ENCODE measurements at regions not wholly inside any gene's neighbourhood (a gene's known extent, or its start where the extent isn't known, plus 50 kb on each side); places are given as distances from the start of the nearest gene placed in this dataset.

GRCh38 chr14:101620821-101621785, 59.8 kb downstream of the DIO3 start:
- H3F3A ChIP-seq (ENCODE audit: insufficient read depth, low read length) = no peaks in the 10 kb centered on the region
- no peaks in the 10 kb centered on the region for H3K36me3 ChIP-seq (replicated peaks; ENCODE audit: insufficient read depth, low read length)
- no peaks in the 10 kb centered on the region for H3K9me2 ChIP-seq (replicated peaks; ENCODE audit: insufficient read depth, low read length)
- no peak overlapping the region for H3K9ac ChIP-seq (ENCODE audit: low read length)
- no peak overlapping the region for H3K4me2 ChIP-seq (ENCODE audit: low read depth, low read length)
- no peak for DNase-seq
- H3K79me2 ChIP-seq (ENCODE audit: low read length) = no peaks in the 10 kb centered on the region
- TF ChIP-seq EZH2 (optimal IDR thresholded peaks at IDR 0.05; ENCODE audit: low read depth, low read length) (no peak), EZH2phosphoT487 (IDR thresholded peaks at IDR 0.05; ENCODE audit: low read length) (no peak), CTCF (IDR thresholded peaks at IDR 0.05; ENCODE audit: low read length) (no peak)
- H3K27me3 ChIP-seq (replicated peaks; ENCODE audit: insufficient read depth, low read length) = peaks cover 31% of the 10 kb centered on the region
- H3K4me1 ChIP-seq (ENCODE audit: low read length) = no peaks in the 10 kb centered on the region
- no peak overlapping the region for H2AFZ ChIP-seq (ENCODE audit: low read length)
- no peak overlapping the region for H3K27ac ChIP-seq (ENCODE audit: low read length)
- no peaks in the 10 kb centered on the region for H4K20me1 ChIP-seq (ENCODE audit: insufficient read depth, low read length)
- H3K4me3 ChIP-seq (ENCODE audit: low read length) = no peak overlapping the region
- no peaks in the 10 kb centered on the region for H3K9me3 ChIP-seq (replicated peaks; ENCODE audit: insufficient read depth, low read length)

- DNase-seq = no peak
- Histone ChIP-seq H3K4me1 (ENCODE audit: low read length) (no peaks in the 10 kb centered on the region), H3K27ac (ENCODE audit: low read length) (no peak overlapping the region), H3K9ac (ENCODE audit: low read length) (no peak overlapping the region), H3K9me3 (replicated peaks; ENCODE audit: insufficient read depth, low read length) (no peaks in the 10 kb centered on the region), H4K20me1 (ENCODE audit: insufficient read depth, low read length) (no peaks in the 10 kb centered on the region), H3F3A (ENCODE audit: insufficient read depth, low read length) (no peaks in the 10 kb centered on the region), H2AFZ (ENCODE audit: low read length) (no peak overlapping the region), H3K4me2 (ENCODE audit: low read depth, low read length) (no peak overlapping the region), H3K9me2 (replicated peaks; ENCODE audit: insufficient read depth, low read length) (no peaks in the 10 kb centered on the region), H3K27me3 (replicated peaks; ENCODE audit: insufficient read depth, low read length) (peaks cover 31% of the 10 kb centered on the region), H3K36me3 (replicated peaks; ENCODE audit: insufficient read depth, low read length) (no peaks in the 10 kb centered on the region), H3K4me3 (ENCODE audit: low read length) (no peak overlapping the region), H3K79me2 (ENCODE audit: low read length) (no peaks in the 10 kb centered on the region)
- no peak for TF ChIP-seq EZH2phosphoT487 (IDR thresholded peaks at IDR 0.05; ENCODE audit: low read length)
- no peak for TF ChIP-seq CTCF (IDR thresholded peaks at IDR 0.05; ENCODE audit: low read length)
- no peak for TF ChIP-seq EZH2 (optimal IDR thresholded peaks at IDR 0.05; ENCODE audit: low read depth, low read length)
Observed at GRCh38 chr14:101622251-101623076, 61.2 kb downstream of the DIO3 start.

GRCh38 chr14:101623077-101623372, 61.7 kb downstream of the DIO3 start:
- Histone ChIP-seq H3K9ac (ENCODE audit: low read length) (no peak overlapping the region), H3K27ac (ENCODE audit: low read length) (no peak overlapping the region)

More at GRCh38 chr14:101623077-101623372, 61.7 kb downstream of the DIO3 start:
- Histone ChIP-seq H3K36me3 (replicated peaks; ENCODE audit: insufficient read depth, low read length) (no peaks in the 10 kb centered on the region), H3K27me3 (replicated peaks; ENCODE audit: insufficient read depth, low read length) (peaks cover 37% of the 10 kb centered on the region), H3K9me2 (replicated peaks; ENCODE audit: insufficient read depth, low read length) (no peaks in the 10 kb centered on the region), H2AFZ (ENCODE audit: low read length) (no peak overlapping the region), H3K79me2 (ENCODE audit: low read length) (no peaks in the 10 kb centered on the region), H4K20me1 (ENCODE audit: insufficient read depth, low read length) (no peaks in the 10 kb centered on the region), H3K9me3 (replicated peaks; ENCODE audit: insufficient read depth, low read length) (no peaks in the 10 kb centered on the region), H3F3A (ENCODE audit: insufficient read depth, low read length) (no peaks in the 10 kb centered on the region), H3K4me3 (ENCODE audit: low read length) (no peak overlapping the region), H3K4me2 (ENCODE audit: low read depth, low read length) (no peak overlapping the region), H3K4me1 (ENCODE audit: low read length) (no peaks in the 10 kb centered on the region)
- DNase-seq = no peak
- no peak for TF ChIP-seq CTCF (IDR thresholded peaks at IDR 0.05; ENCODE audit: low read length)
- no peak for TF ChIP-seq EZH2phosphoT487 (IDR thresholded peaks at IDR 0.05; ENCODE audit: low read length)
- no peak for TF ChIP-seq EZH2 (optimal IDR thresholded peaks at IDR 0.05; ENCODE audit: low read depth, low read length)
